ENCODE measurements at regions not wholly inside any gene's neighbourhood (a gene's known extent, or its start where the extent isn't known, plus 50 kb on each side); places are given as distances from the start of the nearest gene placed in this dataset.

DNA sequence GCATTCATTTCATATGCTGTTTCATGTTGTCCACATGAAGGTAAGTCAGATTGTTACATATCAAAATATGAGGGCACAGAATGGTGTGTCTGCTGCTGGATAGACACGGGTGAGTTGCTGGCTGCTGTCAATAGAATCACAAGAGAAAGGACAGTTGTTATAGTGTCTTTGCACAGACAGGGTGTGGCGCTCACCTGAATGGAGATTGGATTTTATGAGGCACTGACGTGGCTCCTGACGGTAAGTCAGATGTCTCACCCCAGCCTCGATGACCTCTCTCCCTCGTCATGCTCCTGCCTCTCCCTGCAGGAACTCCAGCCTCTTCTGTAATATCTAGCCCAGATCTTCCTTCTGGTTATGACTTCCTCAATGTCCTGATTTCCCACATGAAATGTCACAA is 75.4 kb upstream of the SELENOP start:
- no peaks in the 10 kb centered on the region for H3K9me3 Mint-ChIP-seq
- H3K27ac Mint-ChIP-seq, result no peak overlapping the region
- TF ChIP-seq, protein P1, sequence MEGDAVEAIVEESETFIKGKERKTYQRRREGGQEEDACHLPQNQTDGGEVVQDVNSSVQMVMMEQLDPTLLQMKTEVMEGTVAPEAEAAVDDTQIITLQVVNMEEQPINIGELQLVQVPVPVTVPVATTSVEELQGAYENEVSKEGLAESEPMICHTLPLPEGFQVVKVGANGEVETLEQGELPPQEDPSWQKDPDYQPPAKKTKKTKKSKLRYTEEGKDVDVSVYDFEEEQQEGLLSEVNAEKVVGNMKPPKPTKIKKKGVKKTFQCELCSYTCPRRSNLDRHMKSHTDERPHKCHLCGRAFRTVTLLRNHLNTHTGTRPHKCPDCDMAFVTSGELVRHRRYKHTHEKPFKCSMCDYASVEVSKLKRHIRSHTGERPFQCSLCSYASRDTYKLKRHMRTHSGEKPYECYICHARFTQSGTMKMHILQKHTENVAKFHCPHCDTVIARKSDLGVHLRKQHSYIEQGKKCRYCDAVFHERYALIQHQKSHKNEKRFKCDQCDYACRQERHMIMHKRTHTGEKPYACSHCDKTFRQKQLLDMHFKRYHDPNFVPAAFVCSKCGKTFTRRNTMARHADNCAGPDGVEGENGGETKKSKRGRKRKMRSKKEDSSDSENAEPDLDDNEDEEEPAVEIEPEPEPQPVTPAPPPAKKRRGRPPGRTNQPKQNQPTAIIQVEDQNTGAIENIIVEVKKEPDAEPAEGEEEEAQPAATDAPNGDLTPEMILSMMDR (conservative IDR thresholded peaks at IDR 0.05), result no peak
- H3K4me3 Mint-ChIP-seq, result no peak overlapping the region
- no peaks in the 10 kb centered on the region for H3K36me3 Mint-ChIP-seq
- H3K4me1 Mint-ChIP-seq (ENCODE audit: unreplicated experiment), result no peaks in the 10 kb centered on the region
- no peak for DNase-seq (ENCODE audit: extremely low spot score, unreplicated experiment)
- peaks cover 4% of the 10 kb centered on the region for H3K27me3 Mint-ChIP-seq

DNA sequence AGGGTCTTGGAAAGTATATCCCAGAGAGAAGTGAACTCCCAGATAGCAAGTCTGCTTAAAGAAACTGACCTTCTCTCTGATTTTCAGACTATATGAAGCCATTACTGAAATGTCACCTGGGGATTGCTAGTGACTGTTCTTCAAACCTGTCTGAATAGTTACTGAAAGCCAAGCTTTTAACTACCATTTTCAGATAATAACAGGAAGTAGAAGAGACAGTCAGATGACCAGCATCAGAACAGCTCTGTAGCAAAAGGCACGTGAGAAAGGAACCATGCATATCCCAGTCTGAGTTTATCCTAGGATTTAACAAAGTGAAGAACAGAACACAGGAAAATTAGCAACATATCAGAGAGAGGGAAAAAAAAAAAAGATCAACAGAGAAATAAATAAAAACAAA is 74.9 kb upstream of the SELENOP start:
- no peaks in the 10 kb centered on the region for H3K36me3 Mint-ChIP-seq
- no peak for DNase-seq (ENCODE audit: extremely low spot score, unreplicated experiment)
- no peaks in the 10 kb centered on the region for H3K4me1 Mint-ChIP-seq (ENCODE audit: unreplicated experiment)
- no peaks in the 10 kb centered on the region for H3K9me3 Mint-ChIP-seq
- no peak overlapping the region for H3K27ac Mint-ChIP-seq
- peaks cover 4% of the 10 kb centered on the region for H3K27me3 Mint-ChIP-seq
- H3K4me3 Mint-ChIP-seq, result no peak overlapping the region
- TF ChIP-seq, protein P1 (conservative IDR thresholded peaks at IDR 0.05), result no peak

DNA sequence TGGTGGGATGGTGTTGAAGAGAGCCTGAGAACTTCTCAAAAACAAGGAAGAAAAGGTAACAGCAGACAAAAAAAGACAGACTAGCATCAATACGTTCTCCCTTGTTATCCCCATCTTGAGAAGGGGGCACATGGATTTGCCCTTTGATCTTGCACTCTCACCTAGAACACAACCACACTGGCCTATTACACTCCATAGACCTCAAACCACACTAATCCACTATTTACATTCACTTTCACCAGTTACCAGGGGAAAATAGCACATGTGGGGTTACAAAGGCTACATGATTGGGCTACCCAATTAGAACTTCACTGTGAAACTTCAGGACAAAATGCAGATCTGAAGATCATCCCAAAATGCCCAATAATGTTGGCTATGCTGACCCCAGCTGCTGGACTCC is 72.6 kb upstream of the SELENOP start:
- Mint-ChIP-seq H3K9me3 (no peaks in the 10 kb centered on the region), H3K36me3 (no peaks in the 10 kb centered on the region), H3K27ac (no peak overlapping the region), H3K27me3 (peaks cover 2% of the 10 kb centered on the region), H3K4me1 (ENCODE audit: unreplicated experiment) (peaks cover 2% of the 10 kb centered on the region), H3K4me3 (no peak overlapping the region)
- TF ChIP-seq, protein P1 (conservative IDR thresholded peaks at IDR 0.05), result no peak
- no peak for DNase-seq (ENCODE audit: extremely low spot score, unreplicated experiment)

DNA sequence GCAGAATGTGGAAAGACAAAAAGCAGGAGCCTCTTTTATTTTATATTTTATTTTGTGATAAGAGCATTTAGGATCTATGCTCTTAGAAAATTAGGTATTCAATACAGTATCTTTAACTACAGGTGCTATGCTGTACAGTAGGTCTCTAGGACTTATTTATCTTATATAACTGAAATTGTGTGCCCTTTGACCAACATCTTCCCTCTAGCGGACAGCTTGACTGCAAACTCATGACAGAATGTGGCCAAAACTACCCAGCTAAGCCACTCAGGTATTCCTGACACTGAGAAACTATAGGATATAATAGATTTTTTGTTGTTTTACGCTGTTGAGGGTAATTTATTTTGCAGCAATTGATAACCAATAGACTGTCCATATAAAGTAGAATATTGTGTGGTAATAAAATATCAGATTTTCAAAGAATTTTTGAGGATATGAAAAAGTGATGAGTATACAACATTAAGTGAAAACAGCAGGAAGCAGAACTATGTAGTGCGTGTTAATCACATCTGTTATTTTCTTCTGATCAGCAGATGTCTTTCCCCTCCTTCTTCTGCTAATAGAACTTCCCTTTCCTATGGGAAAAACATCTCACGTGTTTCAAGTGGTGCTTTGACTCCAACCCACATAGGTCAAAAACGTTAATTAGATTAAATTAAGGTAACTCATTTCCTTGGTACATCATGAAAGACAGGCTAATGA is 69.9 kb upstream of the SELENOP start:
- no peaks in the 10 kb centered on the region for H3K27me3 Mint-ChIP-seq
- no peaks in the 10 kb centered on the region for H3K9me3 Mint-ChIP-seq
- no peak for DNase-seq (ENCODE audit: extremely low spot score, unreplicated experiment)
- TF ChIP-seq, protein P1 (conservative IDR thresholded peaks at IDR 0.05), result no peak
- H3K4me1 Mint-ChIP-seq (ENCODE audit: unreplicated experiment), result peaks cover 13% of the 10 kb centered on the region
- H3K27ac Mint-ChIP-seq, result no peak overlapping the region
- H3K36me3 Mint-ChIP-seq, result no peaks in the 10 kb centered on the region
- H3K4me3 Mint-ChIP-seq, result no peak overlapping the region

DNA sequence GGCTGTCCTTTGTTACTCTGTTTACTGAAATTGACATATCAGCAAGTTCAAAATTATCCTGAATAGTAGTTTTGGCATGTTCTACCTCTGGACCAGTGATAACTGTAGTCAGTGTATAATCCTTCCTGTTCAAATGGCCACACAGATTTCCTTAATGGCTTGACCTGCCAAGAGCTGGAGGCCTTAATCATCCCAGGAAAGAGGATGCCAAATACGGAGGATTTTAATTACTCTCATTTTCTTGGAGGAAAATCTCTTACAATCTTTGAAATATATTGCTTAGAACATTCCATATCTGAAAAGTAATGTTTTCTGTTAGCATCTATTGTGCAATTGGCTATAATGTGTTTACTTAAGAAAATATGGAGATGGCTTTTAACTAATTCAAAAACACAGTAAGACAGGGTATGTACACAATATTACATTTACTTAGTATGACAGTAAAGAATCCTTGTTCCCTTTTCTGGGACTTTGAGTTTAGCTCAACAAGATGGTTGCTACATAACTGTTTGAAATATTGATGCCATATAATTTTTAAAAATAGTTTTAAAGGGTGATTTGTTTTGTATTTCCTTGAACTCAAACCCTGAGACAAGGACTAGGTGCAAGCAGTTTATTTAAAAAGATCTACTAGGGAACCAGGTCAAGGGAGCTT is 68.9 kb upstream of the SELENOP start:
- TF ChIP-seq, protein P1 (conservative IDR thresholded peaks at IDR 0.05), result no peak
- DNase-seq (ENCODE audit: extremely low spot score, unreplicated experiment), result no peak
- no peaks in the 10 kb centered on the region for H3K27me3 Mint-ChIP-seq
- no peak overlapping the region for H3K4me3 Mint-ChIP-seq
- no peaks in the 10 kb centered on the region for H3K36me3 Mint-ChIP-seq
- no peaks in the 10 kb centered on the region for H3K9me3 Mint-ChIP-seq
- H3K4me1 Mint-ChIP-seq (ENCODE audit: unreplicated experiment), result peaks cover 18% of the 10 kb centered on the region
- H3K27ac Mint-ChIP-seq, result no peak overlapping the region

Data from type B pancreatic cell (in vitro differentiated cells).